Activated CD4-positive, alpha-beta T cell treated with anti-CD3 and anti-CD28 coated beads, Interleukin-2, amount 50 U/mL, for 24 hours (primary cell): ENCODE measurements at regions not wholly inside any gene's neighbourhood (a gene's known extent, or its start where the extent isn't known, plus 50 kb on each side); places are given as distances from the start of the nearest gene placed in this dataset.
"Not testable (repeated sequence)": the region's sequence is repeated elsewhere in the genome, so short reads cannot be mapped to it uniquely, and the experiment has no call there.

Source experiments
- DNase-seq, 2 donors: peaks; one replicate each; pipeline ENCODE4 v3.0.0-alpha.2; 2020; ENCODE audit warnings: low read depth in 1 of 2, low spot score in 1 of 2

- not testable (repeated sequence) for DNase-seq
Measured at GRCh38 chr2:87476223-87476872, 271.5 kb upstream of the PLGLB2 start.

- peak; percentile 40 to 48 for DNase-seq
Measured at GRCh38 chr2:87476936-87477335, 271.0 kb upstream of the PLGLB2 start.

GRCh38 chr2:87477669-87478428, 270.0 kb upstream of the PLGLB2 start:
- not testable (repeated sequence) for DNase-seq

- not testable (repeated sequence) for DNase-seq
Measured at GRCh38 chr2:87478911-87479310, 269.0 kb upstream of the PLGLB2 start.

GRCh38 chr2:87483093-87483680, 264.7 kb upstream of the PLGLB2 start:
- not testable (repeated sequence) for DNase-seq

GRCh38 chr2:87484363-87484762, 263.5 kb upstream of the PLGLB2 start:
- DNase-seq = not testable (repeated sequence)

- DNase-seq = not testable (repeated sequence)
Measured at GRCh38 chr2:87485455-87485854, 262.4 kb upstream of the PLGLB2 start.

GRCh38 chr2:87485884-87486283, 262.0 kb upstream of the PLGLB2 start:
- not testable (repeated sequence) for DNase-seq

GRCh38 chr2:87486413-87486812, 261.5 kb upstream of the PLGLB2 start:
- DNase-seq = not testable (repeated sequence)

- not testable (repeated sequence) for DNase-seq
Measured at GRCh38 chr2:87488021-87488420, 259.9 kb upstream of the PLGLB2 start.

- DNase-seq = not testable (repeated sequence)
Measured at GRCh38 chr2:87488991-87489390, 258.9 kb upstream of the PLGLB2 start.

GRCh38 chr2:87494846-87495245, 253.0 kb upstream of the PLGLB2 start:
- DNase-seq = not testable (repeated sequence)

GRCh38 chr2:87495455-87495854, 252.4 kb upstream of the PLGLB2 start:
- not testable (repeated sequence) for DNase-seq

GRCh38 chr2:87496036-87497006, 251.6 kb upstream of the PLGLB2 start:
- not testable (repeated sequence) for DNase-seq

- not testable (repeated sequence) for DNase-seq
Measured at GRCh38 chr2:87497135-87497534, 250.8 kb upstream of the PLGLB2 start.

GRCh38 chr2:87497700-87498099, 250.2 kb upstream of the PLGLB2 start:
- not testable (repeated sequence) for DNase-seq

- DNase-seq = not testable (repeated sequence)
Measured at GRCh38 chr2:87498169-87498853, 249.6 kb upstream of the PLGLB2 start.

GRCh38 chr2:87498854-87499238, 249.0 kb upstream of the PLGLB2 start:
- not testable (repeated sequence) for DNase-seq

GRCh38 chr2:87499860-87500259, 248.0 kb upstream of the PLGLB2 start:
- DNase-seq = not testable (repeated sequence)

GRCh38 chr2:87500421-87500820, 247.5 kb upstream of the PLGLB2 start:
- DNase-seq = not testable (repeated sequence)
